Liver (tissue), 7 donors: ENCODE measurements at regions not wholly inside any gene's neighbourhood (a gene's known extent, or its start where the extent isn't known, plus 50 kb on each side); places are given as distances from the start of the nearest gene placed in this dataset.
"Not testable (repeated sequence)": the region's sequence is repeated elsewhere in the genome, so short reads cannot be mapped to it uniquely, and the experiment has no call there.

Experiments
- DNase-seq: peaks from one replicate; pipeline ENCODE4 v3.0.0-alpha.2; 2017; ENCODE audit warnings: low spot score
- H3K27ac ChIP-seq, 2 donors: one replicate each; pipeline ENCODE4 v1.7.0; 2013; ENCODE audit warnings: inconsistent platforms in 2 of 2, low read length in 2 of 2, control low read depth in 1 of 2, low read depth in 1 of 2, mild to moderate bottlenecking in 1 of 2
- H3K27me3 ChIP-seq, 4 donors: one replicate each; pipeline versions ENCODE4 v1.6.1 to v1.7.0; 2013; ENCODE audit warnings: low read length in 3 of 4, inconsistent platforms in 1 of 4, mild to moderate bottlenecking in 1 of 4, moderate library complexity in 1 of 4; ENCODE audit not compliant: control insufficient read depth in 4 of 4, insufficient read depth in 4 of 4
- H3K36me3 ChIP-seq, 4 donors: one replicate each; pipeline versions ENCODE4 v1.6.1 to v1.7.0; 2013; ENCODE audit warnings: low read length in 3 of 4, mild to moderate bottlenecking in 3 of 4, low read depth in 1 of 4, moderate library complexity in 1 of 4; ENCODE audit not compliant: control insufficient read depth in 4 of 4, insufficient read depth in 3 of 4
- H3K4me1 ChIP-seq, 4 donors: one replicate each; pipeline versions ENCODE4 v1.6.1 to v1.7.0; 2013; ENCODE audit warnings: low read length in 3 of 4, mild to moderate bottlenecking in 3 of 4, moderate library complexity in 1 of 4; ENCODE audit not compliant: control insufficient read depth in 4 of 4, insufficient read depth in 4 of 4
- H3K4me3 ChIP-seq, 3 donors: one replicate each; pipeline versions ENCODE4 v1.6.1 to v1.7.0; 2013; ENCODE audit warnings: low read length in 3 of 3, control low read depth in 1 of 3, low read depth in 1 of 3, mild to moderate bottlenecking in 1 of 3
- H3K9ac ChIP-seq, 2 donors: one replicate each; pipeline ENCODE4 v1.7.0; 2013; ENCODE audit warnings: low read length in 2 of 2, mild to moderate bottlenecking in 2 of 2, moderate library complexity in 2 of 2, control low read depth in 1 of 2, low read depth in 1 of 2
- H3K9me3 ChIP-seq, 4 donors: one replicate each; pipeline versions ENCODE4 v1.6.1 to v1.7.0; 2013; ENCODE audit warnings: low read length in 3 of 4; ENCODE audit not compliant: control insufficient read depth in 4 of 4
- HNF4A ChIP-seq, 2 donors: conservative IDR thresholded peaks; 2 replicates each; pipeline ENCODE4 v1.6.1; 2016; ENCODE audit warnings: antibody characterized with exemption in 2 of 2, mild to moderate bottlenecking in 2 of 2
- NR2F2 ChIP-seq: IDR thresholded peaks from 2 replicates; pipeline ENCODE4 v1.6.1; 2016; ENCODE audit warnings: antibody characterized with exemption
- RXRA ChIP-seq, 2 donors: IDR thresholded peaks; 2 replicates each; pipeline ENCODE4 v1.6.1; 2017 to 2018; ENCODE audit warnings: antibody characterized with exemption in 2 of 2, mild to moderate bottlenecking in 1 of 2
- YY1 ChIP-seq: IDR thresholded peaks from 2 replicates; pipeline ENCODE4 v1.6.1; 2016; ENCODE audit warnings: antibody characterized with exemption, mild to moderate bottlenecking
- WGBS: extraction: QIAGEN DNeasy Blood & Tissue Kit; methylation state at CpG from one replicate; pipeline ENCODE4 v1.1.7; 2013; 5-methylcytosine and 5-hydroxymethylcytosine counted together
- donor health status: healthy.
- donor health status: healthy.
- donor health status: healthy.
- donor health status: healthy.

GRCh38 chr21:28013123-28013522 lies 979.6 kb downstream of the LTN1 start:
- not testable (repeated sequence) for H3K4me3 ChIP-seq, DNase-seq, H3K27ac ChIP-seq, H3K9me3 ChIP-seq, H3K4me1 ChIP-seq, H3K36me3 ChIP-seq, H3K27me3 ChIP-seq, H3K9ac ChIP-seq
- TF ChIP-seq HNF4A (conservative IDR thresholded peaks at IDR 0.05) (peak; percentile 30 to 34), RXRA (IDR thresholded peaks at IDR 0.05) (peak in 1 of 2 donors; percentile 10), YY1 (peak; percentile 28)

GRCh38 chr21:28011970-28012369 lies 980.7 kb downstream of the LTN1 start:
- H3K27me3 ChIP-seq, DNase-seq, H3K9me3 ChIP-seq, H3K36me3 ChIP-seq, H3K27ac ChIP-seq, H3K4me3 ChIP-seq, H3K9ac ChIP-seq, H3K4me1 ChIP-seq: not testable (repeated sequence)
- 13% methylated on average over 2 of the region's 2 CpGs for WGBS

DNA sequence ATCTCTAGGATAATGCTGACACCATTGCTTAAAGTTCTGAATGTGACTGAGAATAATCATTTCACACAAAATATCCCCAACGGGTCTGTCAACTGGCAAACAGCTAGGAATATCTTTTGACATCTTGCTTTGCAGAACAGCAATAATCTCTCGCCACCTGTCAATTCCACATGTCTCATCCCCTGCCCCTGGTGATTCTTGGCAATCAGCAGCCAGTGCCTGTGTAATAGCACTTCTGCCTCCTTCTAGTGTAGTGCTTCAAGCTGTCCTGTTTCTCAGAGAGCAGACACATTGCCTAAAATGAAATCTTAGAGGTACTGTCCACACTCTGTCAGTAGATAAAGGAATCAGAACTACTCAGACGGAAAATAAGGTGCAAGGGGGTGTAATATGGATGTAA lies 984.4 kb downstream of the LTN1 start:
- H3K9ac ChIP-seq, H3K4me1 ChIP-seq, H3K36me3 ChIP-seq, H3K27me3 ChIP-seq, H3K4me3 ChIP-seq, H3K27ac ChIP-seq, DNase-seq, H3K9me3 ChIP-seq: not testable (repeated sequence)
- WGBS = 86% methylated on average over 3 of the region's 3 CpGs

DNA sequence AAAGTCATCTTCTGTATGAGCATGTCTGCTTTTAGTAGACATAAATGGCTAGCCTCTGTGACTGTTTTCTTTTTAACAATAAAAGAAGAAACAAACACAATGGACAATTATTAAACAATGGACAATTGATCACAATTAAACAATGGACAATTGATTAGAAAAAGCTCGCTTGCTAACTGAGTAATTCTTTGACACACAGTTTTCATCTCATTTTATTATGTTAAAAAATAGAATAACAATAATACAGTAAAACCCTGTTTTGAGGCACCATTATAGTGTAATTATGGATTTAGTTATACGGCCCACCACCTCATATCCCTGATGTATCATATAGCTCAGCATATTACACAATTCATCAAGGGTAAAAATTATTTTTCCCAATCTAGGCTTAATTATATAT lies 989.0 kb downstream of the LTN1 start:
- not testable (repeated sequence) for DNase-seq
- WGBS = 98% methylated on average over 2 of the region's 2 CpGs

DNA sequence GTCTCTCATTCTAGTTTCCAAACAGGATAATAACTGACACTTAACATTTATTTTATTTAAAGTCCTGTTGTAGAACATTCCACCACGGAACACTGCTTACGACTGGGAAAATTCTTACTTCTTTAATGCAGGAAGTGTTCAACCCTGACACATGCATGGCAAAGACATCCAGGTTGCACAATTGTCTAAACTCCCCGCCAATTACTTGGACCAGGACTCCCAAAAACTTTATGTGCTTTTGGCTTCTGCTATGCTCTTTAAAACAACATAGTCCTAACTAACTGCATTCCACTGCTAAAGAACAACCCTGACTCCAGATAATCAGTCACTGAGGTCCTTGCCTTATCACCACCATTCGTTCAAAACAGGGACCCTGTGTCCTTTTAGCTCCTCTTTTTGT lies 995.8 kb downstream of the LTN1 start:
- not testable (repeated sequence) for H3K36me3 ChIP-seq, H3K9ac ChIP-seq, DNase-seq, H3K27me3 ChIP-seq, H3K4me1 ChIP-seq, H3K27ac ChIP-seq, H3K9me3 ChIP-seq, H3K4me3 ChIP-seq
- WGBS = 74% methylated on average over 4 of the region's 4 CpGs
- peak; percentile 66 for TF ChIP-seq NR2F2

More for the DNA sequence above, 989.0 kb downstream of the LTN1 start:
- H3K4me1 ChIP-seq, H3K4me3 ChIP-seq, H3K27ac ChIP-seq, H3K27me3 ChIP-seq, H3K36me3 ChIP-seq, H3K9ac ChIP-seq, H3K9me3 ChIP-seq: not testable (repeated sequence)

DNA sequence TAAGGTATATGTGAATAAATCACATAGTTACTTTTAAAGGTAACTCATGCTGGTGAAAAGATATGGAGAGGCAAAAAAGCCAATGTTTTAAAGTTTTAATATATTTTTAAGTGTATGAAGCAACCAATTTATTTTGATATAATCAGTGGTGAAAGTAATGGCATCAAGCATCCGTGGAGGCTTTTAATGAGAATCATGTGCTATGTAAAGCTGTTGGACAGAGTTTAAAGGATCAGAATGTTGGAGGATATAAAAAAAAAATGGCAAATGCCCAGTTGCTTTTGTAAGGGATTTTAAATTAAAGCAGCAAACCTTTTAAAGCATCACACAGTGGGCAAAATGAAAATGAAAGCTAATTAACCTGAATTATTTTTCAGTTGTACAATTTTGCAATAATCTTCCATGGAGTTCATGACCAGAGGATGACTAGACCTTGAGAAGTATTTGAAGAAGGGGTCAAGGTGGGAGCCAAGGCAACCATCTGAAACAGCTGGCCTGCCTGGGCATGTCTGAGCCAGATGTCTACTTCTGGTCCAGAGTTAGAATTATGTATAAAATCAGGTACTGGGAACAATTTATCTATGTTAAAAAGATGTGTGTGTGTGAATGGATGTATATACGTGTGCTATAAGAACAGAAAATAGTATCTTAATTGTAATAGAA lies 1007.9 kb downstream of the LTN1 start:
- not testable (repeated sequence) for DNase-seq, H3K4me3 ChIP-seq, H3K9me3 ChIP-seq, H3K4me1 ChIP-seq, H3K27me3 ChIP-seq, H3K9ac ChIP-seq, H3K27ac ChIP-seq, H3K36me3 ChIP-seq
- WGBS = 89% methylated on average over 2 of the region's 2 CpGs

- not testable (repeated sequence) for H3K9ac ChIP-seq, H3K9me3 ChIP-seq, H3K27me3 ChIP-seq, DNase-seq, H3K4me1 ChIP-seq, H3K36me3 ChIP-seq, H3K4me3 ChIP-seq, H3K27ac ChIP-seq
These were observed 1012.6 kb upstream of the ADAMTS5 start for GRCh38 chr21:27979446-27979845.
